Adipocyte (in vitro differentiated cells): ENCODE measurements at regions not wholly inside any gene's neighbourhood (a gene's known extent, or its start where the extent isn't known, plus 50 kb on each side); places are given as distances from the start of the nearest gene placed in this dataset.

ENCODE experiments used
- DNase-seq: peaks from one replicate; pipeline ENCODE4 v3.0.0-alpha.2; 2015; ENCODE audit warnings: low read depth
- H3K27me3 ChIP-seq: replicated peaks from 2 replicates; pipeline ENCODE4 v1.7.0; 2013; ENCODE audit warnings: mild to moderate bottlenecking, low read length, moderate library complexity; ENCODE audit not compliant: control insufficient read depth, insufficient read depth
- H3K36me3 ChIP-seq: 2 replicates; pipeline ENCODE4 v1.7.0; 2013; ENCODE audit warnings: low read length, mild to moderate bottlenecking, moderate library complexity; ENCODE audit not compliant: control insufficient read depth, insufficient read depth, severe bottlenecking
- H3K4me1 ChIP-seq: 2 replicates; pipeline ENCODE4 v1.7.0; 2013; ENCODE audit warnings: mild to moderate bottlenecking, low read length, moderate library complexity; ENCODE audit not compliant: control insufficient read depth, insufficient read depth
- H3K4me3 ChIP-seq: 2 replicates; pipeline ENCODE4 v1.7.0; 2013; ENCODE audit warnings: mild to moderate bottlenecking, low read length, moderate library complexity
- H3K9ac ChIP-seq: 2 replicates; pipeline ENCODE4 v1.7.0; 2013; ENCODE audit warnings: mild to moderate bottlenecking, low read length, moderate library complexity
- H3K9me3 ChIP-seq: 2 replicates; pipeline ENCODE4 v1.7.0; 2013; ENCODE audit warnings: mild to moderate bottlenecking, low read length, moderate library complexity; ENCODE audit not compliant: control insufficient read depth

- DNase-seq: no peak
- Histone ChIP-seq H3K36me3 (no peaks in the 10 kb centered on the region), H3K4me1 (peaks cover 5% of the 10 kb centered on the region), H3K4me3 (no peak overlapping the region), H3K9ac (no peak overlapping the region), H3K9me3 (no peaks in the 10 kb centered on the region), H3K27me3 (no peaks in the 10 kb centered on the region)
These were observed 150.7 kb downstream of the OPN5 start for GRCh38 chr6:47932575-47932974.

- Histone ChIP-seq H3K4me3 (no peak overlapping the region), H3K9me3 (no peaks in the 10 kb centered on the region), H3K27me3 (no peaks in the 10 kb centered on the region), H3K36me3 (no peaks in the 10 kb centered on the region), H3K9ac (no peak overlapping the region), H3K4me1 (no peaks in the 10 kb centered on the region)
- DNase-seq: no peak
These were observed 142.2 kb downstream of the OPN5 start for GRCh38 chr6:47924001-47924400.

- Histone ChIP-seq H3K4me1 (no peaks in the 10 kb centered on the region), H3K9me3 (no peaks in the 10 kb centered on the region), H3K4me3 (no peak overlapping the region), H3K27me3 (no peaks in the 10 kb centered on the region), H3K36me3 (no peaks in the 10 kb centered on the region), H3K9ac (no peak overlapping the region)
- no peak for DNase-seq
These were observed 140.6 kb downstream of the OPN5 start for GRCh38 chr6:47922391-47922790.

GRCh38 chr6:47919875-47920274, 138.0 kb downstream of the OPN5 start:
- Histone ChIP-seq H3K27me3 (no peaks in the 10 kb centered on the region), H3K4me3 (no peak overlapping the region), H3K4me1 (no peaks in the 10 kb centered on the region), H3K9ac (no peak overlapping the region), H3K9me3 (no peaks in the 10 kb centered on the region), H3K36me3 (no peaks in the 10 kb centered on the region)
- no peak for DNase-seq

- Histone ChIP-seq H3K4me3 (no peak overlapping the region), H3K9me3 (no peaks in the 10 kb centered on the region), H3K27me3 (no peaks in the 10 kb centered on the region), H3K4me1 (no peaks in the 10 kb centered on the region), H3K9ac (no peak overlapping the region), H3K36me3 (no peaks in the 10 kb centered on the region)
- no peak for DNase-seq
These were observed 136.0 kb downstream of the OPN5 start for GRCh38 chr6:47917811-47918210.

- no peaks in the 10 kb centered on the region for H3K36me3 ChIP-seq
- no peak for DNase-seq
- H3K9ac ChIP-seq: no peak overlapping the region
- H3K27me3 ChIP-seq: no peaks in the 10 kb centered on the region
- no peak overlapping the region for H3K4me3 ChIP-seq
- H3K9me3 ChIP-seq: no peaks in the 10 kb centered on the region
- H3K4me1 ChIP-seq: no peaks in the 10 kb centered on the region
These were observed 135.4 kb downstream of the OPN5 start for GRCh38 chr6:47917202-47917601.

- H3K27me3 ChIP-seq: no peaks in the 10 kb centered on the region
These were observed 133.2 kb downstream of the OPN5 start for GRCh38 chr6:47915017-47915416.

GRCh38 chr6:47908271-47908670, 126.4 kb downstream of the OPN5 start:
- no peaks in the 10 kb centered on the region for H3K36me3 ChIP-seq

More at GRCh38 chr6:47915017-47915416, 133.2 kb downstream of the OPN5 start:
- no peaks in the 10 kb centered on the region for H3K9me3 ChIP-seq
- no peak overlapping the region for H3K4me3 ChIP-seq
- no peak overlapping the region for H3K9ac ChIP-seq
- H3K4me1 ChIP-seq: no peaks in the 10 kb centered on the region
- DNase-seq: no peak
- no peaks in the 10 kb centered on the region for H3K36me3 ChIP-seq

GRCh38 chr6:47905717-47906116, 123.9 kb downstream of the OPN5 start:
- DNase-seq: no peak
- Histone ChIP-seq H3K4me1 (peaks cover 13% of the 10 kb centered on the region), H3K4me3 (no peak overlapping the region), H3K9ac (no peak overlapping the region), H3K9me3 (no peaks in the 10 kb centered on the region), H3K27me3 (no peaks in the 10 kb centered on the region), H3K36me3 (no peaks in the 10 kb centered on the region)

More at GRCh38 chr6:47908271-47908670, 126.4 kb downstream of the OPN5 start:
- no peak for DNase-seq
- Histone ChIP-seq H3K27me3 (no peaks in the 10 kb centered on the region), H3K9ac (no peak overlapping the region), H3K4me1 (peaks cover 13% of the 10 kb centered on the region), H3K4me3 (no peak overlapping the region), H3K9me3 (no peaks in the 10 kb centered on the region)

- Histone ChIP-seq H3K36me3 (no peaks in the 10 kb centered on the region), H3K9me3 (no peaks in the 10 kb centered on the region), H3K27me3 (no peaks in the 10 kb centered on the region), H3K4me1 (no peaks in the 10 kb centered on the region), H3K4me3 (no peak overlapping the region), H3K9ac (no peak overlapping the region)
- peak; percentile 27 for DNase-seq
These were observed 115.4 kb downstream of the OPN5 start for GRCh38 chr6:47897247-47897646.

GRCh38 chr6:47890326-47890875, 108.6 kb downstream of the OPN5 start:
- Histone ChIP-seq H3K9me3 (no peaks in the 10 kb centered on the region), H3K4me3 (no peak overlapping the region), H3K27me3 (no peaks in the 10 kb centered on the region), H3K36me3 (no peaks in the 10 kb centered on the region), H3K9ac (no peak overlapping the region), H3K4me1 (no peaks in the 10 kb centered on the region)
- no peak for DNase-seq

- Histone ChIP-seq H3K4me3 (no peak overlapping the region), H3K9ac (no peak overlapping the region), H3K36me3 (no peaks in the 10 kb centered on the region), H3K27me3 (no peaks in the 10 kb centered on the region), H3K9me3 (no peaks in the 10 kb centered on the region), H3K4me1 (no peaks in the 10 kb centered on the region)
- no peak for DNase-seq
These were observed 97.2 kb downstream of the OPN5 start for GRCh38 chr6:47879015-47879414.
